Fibroblast of pulmonary artery (primary cell): ENCODE measurements at regions not wholly inside any gene's neighbourhood (a gene's known extent, or its start where the extent isn't known, plus 50 kb on each side); places are given as distances from the start of the nearest gene placed in this dataset.

Experiments used
- DNase-seq: peaks from one replicate; pipeline ENCODE4 v3.0.0-alpha.2; 2010; ENCODE audit warnings: low read depth
- H3K4me3 ChIP-seq: replicated peaks from 2 replicates; pipeline ENCODE4 v1.5.1; 2011; ENCODE audit warnings: low read depth, mild to moderate bottlenecking, control low read depth, low read length, moderate library complexity
- TF ChIP-seq, protein P1 (sequence below): IDR thresholded peaks from 2 replicates; pipeline ENCODE4 v1.5.1; 2011; ENCODE audit warnings: mild to moderate bottlenecking, control low read depth, low read length, inconsistent platforms; ENCODE audit errors: missing control alignments

DNA sequence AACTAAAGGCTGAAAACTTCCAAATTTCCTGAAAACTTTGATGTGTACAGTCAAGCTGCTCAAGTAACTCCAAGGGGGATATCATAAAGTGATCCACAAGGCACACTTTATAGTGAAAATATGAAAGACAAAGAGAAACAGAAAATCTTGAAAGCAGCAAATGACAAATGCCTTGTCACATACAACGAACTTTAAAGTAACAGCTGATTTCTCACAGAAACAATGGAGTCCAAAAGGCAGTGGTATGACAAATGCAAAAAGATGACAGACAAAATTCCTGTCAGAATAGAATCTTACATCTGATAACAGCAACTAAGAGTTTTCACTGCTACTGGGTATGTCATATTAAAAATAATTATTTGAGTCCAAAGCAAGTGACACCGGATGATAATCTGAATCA is 1602.3 kb upstream of the PRR20A start:
- DNase-seq: no peak
- TF ChIP-seq, protein P1, sequence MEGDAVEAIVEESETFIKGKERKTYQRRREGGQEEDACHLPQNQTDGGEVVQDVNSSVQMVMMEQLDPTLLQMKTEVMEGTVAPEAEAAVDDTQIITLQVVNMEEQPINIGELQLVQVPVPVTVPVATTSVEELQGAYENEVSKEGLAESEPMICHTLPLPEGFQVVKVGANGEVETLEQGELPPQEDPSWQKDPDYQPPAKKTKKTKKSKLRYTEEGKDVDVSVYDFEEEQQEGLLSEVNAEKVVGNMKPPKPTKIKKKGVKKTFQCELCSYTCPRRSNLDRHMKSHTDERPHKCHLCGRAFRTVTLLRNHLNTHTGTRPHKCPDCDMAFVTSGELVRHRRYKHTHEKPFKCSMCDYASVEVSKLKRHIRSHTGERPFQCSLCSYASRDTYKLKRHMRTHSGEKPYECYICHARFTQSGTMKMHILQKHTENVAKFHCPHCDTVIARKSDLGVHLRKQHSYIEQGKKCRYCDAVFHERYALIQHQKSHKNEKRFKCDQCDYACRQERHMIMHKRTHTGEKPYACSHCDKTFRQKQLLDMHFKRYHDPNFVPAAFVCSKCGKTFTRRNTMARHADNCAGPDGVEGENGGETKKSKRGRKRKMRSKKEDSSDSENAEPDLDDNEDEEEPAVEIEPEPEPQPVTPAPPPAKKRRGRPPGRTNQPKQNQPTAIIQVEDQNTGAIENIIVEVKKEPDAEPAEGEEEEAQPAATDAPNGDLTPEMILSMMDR: no peak
- H3K4me3 ChIP-seq: no peak overlapping the region

- TF ChIP-seq, protein P1: no peak
- H3K4me3 ChIP-seq: no peak overlapping the region
- no peak for DNase-seq
These were observed 1597.7 kb upstream of the PRR20A start for GRCh38 chr13:55543053-55543452.

DNA sequence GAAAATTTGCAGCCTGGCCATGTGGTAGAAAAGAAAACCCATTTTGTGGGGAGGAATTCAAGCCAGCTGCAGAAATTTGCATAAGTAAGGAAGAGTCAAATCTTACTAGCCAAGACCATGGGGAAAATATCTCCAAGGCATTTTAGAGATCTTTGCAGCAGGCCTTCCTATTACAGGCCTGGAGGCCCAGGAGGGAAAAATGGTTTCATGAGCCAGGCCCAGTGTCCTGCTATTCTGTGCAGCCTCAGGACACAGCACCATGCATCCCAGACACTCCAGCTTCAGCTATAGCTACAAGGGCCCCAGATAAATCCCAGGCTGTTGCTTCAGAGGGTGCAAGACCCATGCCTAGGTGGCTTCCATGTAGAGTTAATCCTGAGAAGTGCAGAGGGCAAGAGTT is 1590.1 kb upstream of the PRR20A start:
- TF ChIP-seq, protein P1: no peak
- no peak for DNase-seq
- no peak overlapping the region for H3K4me3 ChIP-seq

GRCh38 chr13:55553701-55554100 is 1587.0 kb upstream of the PRR20A start:
- no peak overlapping the region for H3K4me3 ChIP-seq
- DNase-seq: no peak
- TF ChIP-seq, protein P1: no peak

- TF ChIP-seq, protein P1: no peak
- no peak overlapping the region for H3K4me3 ChIP-seq
- no peak for DNase-seq
These were observed 1586.0 kb upstream of the PRR20A start for GRCh38 chr13:55554741-55555140.

- no peak overlapping the region for H3K4me3 ChIP-seq
- TF ChIP-seq, protein P1: no peak
These were observed 1580.4 kb upstream of the PRR20A start for GRCh38 chr13:55560331-55560730.

GRCh38 chr13:55563267-55563666 is 1577.5 kb upstream of the PRR20A start:
- TF ChIP-seq, protein P1: no peak
- DNase-seq: no peak
- H3K4me3 ChIP-seq: no peak overlapping the region

More at GRCh38 chr13:55560331-55560730, 1580.4 kb upstream of the PRR20A start:
- DNase-seq: no peak
